Fibroblast of villous mesenchyme (primary cell): ENCODE measurements at regions not wholly inside any gene's neighbourhood (a gene's known extent, or its start where the extent isn't known, plus 50 kb on each side); places are given as distances from the start of the nearest gene placed in this dataset.

Experiments used
- DNase-seq: peaks from one replicate; pipeline ENCODE4 v3.0.0-alpha.2; 2010; ENCODE audit warnings: low read depth
- H3K4me3 ChIP-seq: 2 replicates; pipeline ENCODE4 v1.5.1; 2011; ENCODE audit warnings: low read depth, mild to moderate bottlenecking, low read length
- TF ChIP-seq, protein P1 (sequence below): IDR thresholded peaks from 2 replicates; pipeline ENCODE4 v1.5.1; 2012; ENCODE audit warnings: low read depth, mild to moderate bottlenecking, low read length; ENCODE audit not compliant: insufficient read depth

- H3K4me3 ChIP-seq, result no peak overlapping the region
- DNase-seq, result no peak
- TF ChIP-seq, protein P1, sequence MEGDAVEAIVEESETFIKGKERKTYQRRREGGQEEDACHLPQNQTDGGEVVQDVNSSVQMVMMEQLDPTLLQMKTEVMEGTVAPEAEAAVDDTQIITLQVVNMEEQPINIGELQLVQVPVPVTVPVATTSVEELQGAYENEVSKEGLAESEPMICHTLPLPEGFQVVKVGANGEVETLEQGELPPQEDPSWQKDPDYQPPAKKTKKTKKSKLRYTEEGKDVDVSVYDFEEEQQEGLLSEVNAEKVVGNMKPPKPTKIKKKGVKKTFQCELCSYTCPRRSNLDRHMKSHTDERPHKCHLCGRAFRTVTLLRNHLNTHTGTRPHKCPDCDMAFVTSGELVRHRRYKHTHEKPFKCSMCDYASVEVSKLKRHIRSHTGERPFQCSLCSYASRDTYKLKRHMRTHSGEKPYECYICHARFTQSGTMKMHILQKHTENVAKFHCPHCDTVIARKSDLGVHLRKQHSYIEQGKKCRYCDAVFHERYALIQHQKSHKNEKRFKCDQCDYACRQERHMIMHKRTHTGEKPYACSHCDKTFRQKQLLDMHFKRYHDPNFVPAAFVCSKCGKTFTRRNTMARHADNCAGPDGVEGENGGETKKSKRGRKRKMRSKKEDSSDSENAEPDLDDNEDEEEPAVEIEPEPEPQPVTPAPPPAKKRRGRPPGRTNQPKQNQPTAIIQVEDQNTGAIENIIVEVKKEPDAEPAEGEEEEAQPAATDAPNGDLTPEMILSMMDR, result no peak
Measured at GRCh38 chr13:33392794-33393405, 107.3 kb upstream of the STARD13 start.

GRCh38 chr13:33394294-33394932, 108.9 kb upstream of the STARD13 start:
- TF ChIP-seq, protein P1, result no peak
- no peak for DNase-seq
- no peak overlapping the region for H3K4me3 ChIP-seq

DNA sequence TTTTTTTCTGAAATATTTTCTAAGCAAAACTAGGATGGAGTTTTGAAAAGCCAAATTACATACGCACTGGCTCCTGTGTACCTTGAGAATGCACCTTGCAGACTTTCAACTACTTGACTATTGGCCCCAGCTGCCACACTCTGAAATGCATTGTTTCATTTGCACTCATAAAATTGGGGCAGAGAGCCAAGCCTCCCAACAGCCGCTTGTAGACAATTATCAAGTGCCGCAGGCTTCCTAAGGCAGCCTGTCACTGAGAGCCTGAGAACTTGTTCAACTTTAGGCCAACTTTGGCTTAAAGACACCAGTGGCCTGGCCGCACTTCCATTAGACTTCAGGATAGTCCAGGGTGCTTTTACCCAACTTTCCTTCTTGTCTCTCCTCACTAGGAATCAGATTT, 115.7 kb upstream of the STARD13 start:
- TF ChIP-seq, protein P1, result no peak
- no peak for DNase-seq

GRCh38 chr13:33402975-33403374, 117.4 kb upstream of the STARD13 start:
- peak; percentile 13 for DNase-seq
- H3K4me3 ChIP-seq, result no peak overlapping the region
- TF ChIP-seq, protein P1, result no peak

More for the DNA sequence above, 115.7 kb upstream of the STARD13 start:
- H3K4me3 ChIP-seq, result no peak overlapping the region

- TF ChIP-seq, protein P1, result no peak
- no peak overlapping the region for H3K4me3 ChIP-seq
- DNase-seq, result peak; percentile 63
Measured at GRCh38 chr13:33403807-33404362, 118.3 kb upstream of the STARD13 start.

DNA sequence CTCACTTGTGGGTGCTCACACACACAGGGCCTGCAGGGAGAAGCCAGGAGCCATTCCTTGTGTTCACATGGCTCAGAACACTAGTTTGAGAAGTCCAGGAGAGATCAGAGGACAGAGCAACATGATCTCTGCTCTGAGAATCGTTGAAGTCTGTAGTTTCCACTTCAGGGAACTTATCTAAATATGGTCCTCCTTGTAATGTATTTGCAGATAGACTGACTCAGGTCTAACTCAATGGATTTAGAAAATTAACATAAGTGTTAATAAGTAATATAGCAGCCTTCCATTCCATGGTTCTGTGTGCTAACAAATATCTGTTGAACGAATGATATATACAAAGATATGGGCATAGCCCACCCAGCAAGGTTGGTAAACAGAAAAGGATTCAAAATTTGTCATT, 119.8 kb upstream of the STARD13 start:
- DNase-seq, result no peak
- H3K4me3 ChIP-seq, result no peak overlapping the region
- TF ChIP-seq, protein P1, result no peak
